Adrenal gland (tissue), 5 donors: ENCODE measurements at regions not wholly inside any gene's neighbourhood (a gene's known extent, or its start where the extent isn't known, plus 50 kb on each side); places are given as distances from the start of the nearest gene placed in this dataset.

Source experiments
- CTCF ChIP-seq, 6 experiments: fragments of 450-650 bp in 4 of 6; fragments of 200-600 bp in 2 of 6; sonication (generic) in 1 of 6; IDR thresholded peaks; 1 replicate in 5 of 6; 2 replicates in 1 of 6; pipeline versions ENCODE4 v1.5.1 to v1.8.0; 2016 to 2021; ENCODE audit warnings: antibody characterized with exemption in 6 of 6, mild to moderate bottlenecking in 2 of 6, moderate library complexity in 1 of 6
- POLR2A ChIP-seq, 2 donors: fragments of 450-650 bp; IDR thresholded peaks; one replicate each; pipeline ENCODE4 v1.6.1; 2017; ENCODE audit warnings: antibody characterized with exemption in 2 of 2, mild to moderate bottlenecking in 2 of 2, moderate library complexity in 1 of 2
- donor health status: DM: no; HTN: no; CAD: no.

- TF ChIP-seq CTCF (IDR thresholded peaks at IDR 0.05) (no peak), POLR2A (IDR thresholded peaks at IDR 0.05) (no peak)
These were observed 183.8 kb upstream of the XYLT1 start for GRCh38 chr16:17654571-17654970.
